Rectal smooth muscle tissue (tissue), 1 donor: ENCODE measurements at regions not wholly inside any gene's neighbourhood (a gene's known extent, or its start where the extent isn't known, plus 50 kb on each side); places are given as distances from the start of the nearest gene placed in this dataset.

Experiments used
- H3K27ac ChIP-seq: one replicate; pipeline ENCODE4 v1.7.0; 2013; ENCODE audit warnings: low read depth, low read length, inconsistent platforms
- H3K27me3 ChIP-seq: one replicate; pipeline ENCODE4 v1.7.0; 2013; ENCODE audit warnings: low read length; ENCODE audit not compliant: control insufficient read depth, insufficient read depth
- H3K36me3 ChIP-seq: one replicate; pipeline ENCODE4 v1.7.0; 2013; ENCODE audit warnings: low read length; ENCODE audit not compliant: control insufficient read depth, insufficient read depth
- H3K4me1 ChIP-seq: one replicate; pipeline ENCODE4 v1.7.0; 2013; ENCODE audit warnings: low read length; ENCODE audit not compliant: control insufficient read depth, insufficient read depth
- H3K4me3 ChIP-seq: one replicate; pipeline ENCODE4 v1.7.0; 2013; ENCODE audit warnings: low read length
- H3K9ac ChIP-seq: one replicate; pipeline ENCODE4 v1.7.0; 2013; ENCODE audit warnings: low read length

DNA sequence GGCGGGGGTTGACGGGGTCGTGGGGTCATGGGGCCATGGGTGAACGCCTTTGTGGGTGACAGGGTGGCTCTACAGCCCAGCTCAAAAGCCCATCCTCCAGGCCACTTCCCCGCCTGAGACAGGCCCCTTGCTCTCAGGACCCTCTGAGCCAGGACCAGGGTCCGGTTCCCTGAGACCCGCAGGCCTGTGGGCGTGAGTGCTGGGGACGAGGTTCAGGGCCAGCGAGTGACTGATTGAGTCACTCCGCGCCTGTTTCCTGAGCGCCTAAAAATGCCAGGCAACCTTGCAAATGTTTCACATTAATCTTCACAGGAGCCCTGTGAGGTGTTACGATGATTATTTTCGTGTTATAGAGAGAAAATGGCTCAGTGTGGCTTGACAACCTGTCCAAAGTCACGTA is 97.8 kb downstream of the ZNF674 start:
- H3K9ac ChIP-seq = peak overlapping the region; percentile 53
- no peaks in the 10 kb centered on the region for H3K36me3 ChIP-seq
- no peaks in the 10 kb centered on the region for H3K4me1 ChIP-seq
- no peaks in the 10 kb centered on the region for H3K27me3 ChIP-seq
- H3K27ac ChIP-seq = peak overlapping the region; percentile 81
- peak overlapping the region; percentile 68 for H3K4me3 ChIP-seq

DNA sequence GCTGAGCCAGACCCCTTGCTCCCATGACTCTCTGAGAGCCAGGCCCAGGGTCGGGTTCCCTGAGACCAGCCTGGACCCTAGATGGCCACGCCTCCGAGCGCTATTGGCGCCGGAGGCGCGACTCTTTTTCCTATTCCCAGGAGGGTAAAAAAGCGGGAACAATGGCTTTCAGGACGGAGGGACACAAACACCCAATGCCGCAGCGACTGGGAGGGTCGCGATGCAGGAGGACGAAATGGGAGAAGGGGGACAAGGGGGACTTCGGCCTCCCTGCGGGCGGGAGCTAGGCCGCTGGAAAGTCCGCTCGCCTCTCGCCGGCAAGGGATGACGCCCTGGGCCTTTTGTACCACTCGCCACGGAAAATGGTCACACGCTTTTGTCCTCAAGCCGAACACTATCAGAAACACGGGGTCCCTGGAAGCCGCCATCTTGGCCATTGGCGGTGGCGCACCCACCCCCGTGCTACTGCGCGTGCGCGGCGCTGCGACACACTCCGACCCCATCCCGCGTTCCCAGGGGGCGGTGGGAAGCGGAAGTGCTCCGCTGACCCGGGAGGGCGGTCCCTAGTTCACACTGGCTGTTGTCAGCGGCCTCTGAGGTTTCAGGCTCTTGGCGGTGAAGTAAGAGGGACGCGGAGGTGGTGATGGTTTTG is 98.4 kb downstream of the ZNF674 start:
- peak overlapping the region; percentile 75 for H3K9ac ChIP-seq
- H3K27ac ChIP-seq = peak overlapping the region; percentile 81
- H3K4me3 ChIP-seq = peak overlapping the region; percentile 85
- H3K4me1 ChIP-seq = no peaks in the 10 kb centered on the region
- no peaks in the 10 kb centered on the region for H3K27me3 ChIP-seq
- no peaks in the 10 kb centered on the region for H3K36me3 ChIP-seq

DNA sequence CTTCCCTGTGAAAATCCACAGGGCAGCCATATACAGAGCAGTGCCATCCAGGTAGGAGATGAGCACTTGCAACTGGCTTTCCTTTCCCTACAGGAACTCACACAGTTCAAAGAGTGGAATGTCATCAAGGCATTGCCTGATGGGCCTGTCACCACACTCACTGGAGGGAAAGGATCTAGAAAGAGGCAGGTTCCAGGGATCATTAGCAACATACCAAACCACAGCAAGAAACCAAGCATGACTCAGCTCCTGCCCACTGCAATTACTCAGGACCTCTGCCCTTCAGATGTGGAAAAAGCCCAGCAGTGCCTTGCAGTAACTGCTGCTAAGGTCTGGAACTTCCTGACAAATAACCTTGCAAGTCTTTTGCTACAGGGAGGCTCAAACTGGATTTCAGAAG is 101.2 kb downstream of the ZNF674 start:
- Histone ChIP-seq H3K36me3 (no peaks in the 10 kb centered on the region), H3K9ac (no peak overlapping the region), H3K27ac (no peak overlapping the region), H3K4me1 (no peaks in the 10 kb centered on the region), H3K4me3 (no peak overlapping the region), H3K27me3 (no peaks in the 10 kb centered on the region)

DNA sequence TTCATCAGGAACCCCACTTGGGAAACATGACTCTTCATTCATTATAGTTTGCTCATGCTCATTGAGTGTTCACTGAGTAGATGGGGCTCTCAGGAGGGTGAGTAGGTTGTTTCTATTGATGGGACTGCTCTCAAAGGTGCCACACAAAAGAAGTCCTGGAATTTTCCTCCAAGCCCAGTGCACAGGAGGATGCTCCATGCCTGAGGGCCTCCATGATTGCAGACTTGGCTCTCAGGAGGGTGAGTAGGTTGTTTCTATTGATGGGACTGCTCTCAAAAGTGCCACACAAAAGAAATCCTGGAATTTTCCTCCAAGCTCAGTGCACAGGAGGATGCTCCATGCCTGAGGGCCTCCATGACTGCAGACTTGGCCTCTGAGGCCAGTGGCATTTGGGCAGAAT is 108.5 kb downstream of the ZNF674 start:
- Histone ChIP-seq H3K36me3 (no peaks in the 10 kb centered on the region), H3K27me3 (peaks cover 2% of the 10 kb centered on the region), H3K9ac (no peak overlapping the region), H3K4me1 (no peaks in the 10 kb centered on the region), H3K4me3 (no peak overlapping the region), H3K27ac (no peak overlapping the region)

DNA sequence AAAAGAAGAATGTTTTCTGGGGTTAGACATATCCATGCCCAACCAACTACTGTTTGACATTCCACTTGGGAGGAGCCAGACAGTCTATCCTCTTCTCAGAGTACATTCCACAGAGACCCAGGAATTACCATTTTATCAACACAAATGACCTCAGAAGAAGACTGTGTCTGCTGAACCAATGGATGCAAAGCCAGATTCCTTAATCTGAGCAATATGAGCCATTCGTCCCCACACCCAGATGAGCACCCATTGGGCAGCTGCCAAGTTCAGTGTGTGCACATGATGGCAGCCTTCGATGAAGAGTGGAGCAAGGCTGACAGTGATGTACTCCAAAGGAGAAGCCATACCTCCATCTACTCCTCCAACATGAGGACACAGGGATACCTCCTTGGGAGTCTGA is 111.3 kb downstream of the ZNF674 start:
- Histone ChIP-seq H3K9ac (no peak overlapping the region), H3K4me3 (no peak overlapping the region), H3K36me3 (no peaks in the 10 kb centered on the region), H3K4me1 (no peaks in the 10 kb centered on the region), H3K27ac (no peak overlapping the region), H3K27me3 (peaks cover 2% of the 10 kb centered on the region)

DNA sequence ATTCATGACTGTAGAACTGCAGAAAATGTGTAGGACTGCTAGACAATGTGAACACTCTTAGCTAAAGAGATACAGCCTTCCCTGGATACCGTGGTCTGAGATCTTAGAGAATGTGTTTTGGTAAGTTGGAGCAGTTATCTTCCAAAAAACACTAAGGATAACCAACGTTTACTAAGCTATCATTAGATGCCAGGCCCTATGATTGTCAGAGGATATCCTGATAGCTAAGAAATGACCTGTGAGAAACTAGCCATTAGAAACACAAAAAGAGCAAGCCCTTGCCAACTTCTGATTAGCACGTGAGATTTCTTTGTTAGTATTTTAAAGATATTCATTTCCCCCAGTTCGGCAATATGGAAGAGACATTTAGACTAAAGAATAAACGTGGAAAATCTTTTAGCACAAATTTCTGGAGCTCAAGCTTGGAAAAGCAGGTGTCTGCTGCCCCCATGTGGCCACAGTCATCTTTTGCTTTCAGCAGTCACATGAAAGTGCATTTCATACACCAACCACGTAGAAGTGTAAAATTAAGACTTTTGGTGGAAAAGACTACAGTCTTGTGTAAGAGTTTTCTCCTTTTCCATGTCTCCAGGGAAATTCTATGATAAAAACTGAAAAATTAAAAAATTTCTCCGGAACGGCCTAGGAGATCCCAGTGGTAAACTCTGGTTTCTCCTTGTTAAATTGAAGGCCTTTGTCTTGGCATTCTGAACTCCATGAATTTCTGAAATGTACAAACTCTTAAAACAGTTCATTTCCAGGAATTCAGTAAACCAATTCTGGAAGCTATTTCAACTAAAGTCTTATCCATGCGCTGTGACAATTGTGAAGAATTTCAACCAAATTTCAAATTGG is 136.4 kb downstream of the ZNF674 start:
- Histone ChIP-seq H3K27ac (no peak overlapping the region), H3K9ac (no peak overlapping the region), H3K36me3 (no peaks in the 10 kb centered on the region), H3K27me3 (no peaks in the 10 kb centered on the region), H3K4me1 (no peaks in the 10 kb centered on the region), H3K4me3 (no peak overlapping the region)

DNA sequence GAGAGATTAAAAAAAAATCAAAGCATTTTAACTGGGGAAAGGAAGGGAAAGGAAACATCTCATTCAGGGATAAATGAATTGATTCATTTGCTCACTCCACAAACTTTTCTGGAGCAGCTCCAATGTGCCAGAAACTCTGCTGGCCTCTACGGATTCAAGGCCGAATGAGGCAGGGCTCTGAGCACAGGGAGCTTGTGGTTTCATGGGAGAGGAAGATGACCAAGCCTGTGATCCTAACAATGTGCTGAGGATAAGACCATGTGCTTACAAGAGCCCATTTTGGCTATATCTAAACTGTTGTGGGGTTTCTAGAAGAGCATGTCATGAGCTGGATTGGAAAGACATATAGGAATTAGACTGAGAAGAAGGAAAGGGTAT is 137.5 kb downstream of the ZNF674 start:
- Histone ChIP-seq H3K4me1 (no peaks in the 10 kb centered on the region), H3K4me3 (no peak overlapping the region), H3K9ac (no peak overlapping the region), H3K36me3 (no peaks in the 10 kb centered on the region), H3K27me3 (no peaks in the 10 kb centered on the region), H3K27ac (no peak overlapping the region)

- Histone ChIP-seq H3K27me3 (no peaks in the 10 kb centered on the region), H3K4me3 (no peak overlapping the region), H3K9ac (no peak overlapping the region), H3K36me3 (no peaks in the 10 kb centered on the region), H3K27ac (no peak overlapping the region), H3K4me1 (no peaks in the 10 kb centered on the region)
These were observed 138.0 kb downstream of the ZNF674 start for GRCh38 chrX:46407036-46407752.

- Histone ChIP-seq H3K4me3 (no peak overlapping the region), H3K27ac (no peak overlapping the region), H3K4me1 (no peaks in the 10 kb centered on the region), H3K36me3 (no peaks in the 10 kb centered on the region), H3K9ac (no peak overlapping the region), H3K27me3 (no peaks in the 10 kb centered on the region)
These were observed 140.4 kb downstream of the ZNF674 start for GRCh38 chrX:46404774-46405173.

- no peak overlapping the region for H3K27ac ChIP-seq
- no peak overlapping the region for H3K9ac ChIP-seq
- H3K4me3 ChIP-seq = no peak overlapping the region
- H3K36me3 ChIP-seq = no peaks in the 10 kb centered on the region
- H3K4me1 ChIP-seq = no peaks in the 10 kb centered on the region
- H3K27me3 ChIP-seq = no peaks in the 10 kb centered on the region
These were observed 144.4 kb downstream of the ZNF674 start for GRCh38 chrX:46400530-46401443.

DNA sequence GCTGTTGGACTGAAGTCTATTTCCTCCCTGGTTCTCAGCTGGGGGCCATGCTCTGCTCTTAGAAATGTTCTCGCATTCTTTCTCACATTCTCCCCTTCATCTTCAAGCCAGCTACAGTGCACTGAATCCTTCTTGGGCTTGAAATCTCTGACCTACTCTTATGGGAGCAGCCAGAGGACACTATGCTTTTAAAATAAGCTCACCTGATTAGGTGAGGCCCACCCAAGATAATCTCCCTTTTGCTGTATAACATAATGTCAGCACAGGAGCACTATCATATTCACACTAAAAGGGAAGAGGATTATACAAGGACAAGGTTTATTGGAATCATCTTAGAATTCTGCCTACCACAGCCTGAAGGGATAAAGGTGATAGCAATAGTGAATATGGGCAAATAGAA is 146.3 kb downstream of the ZNF674 start:
- no peak overlapping the region for H3K9ac ChIP-seq
- H3K4me3 ChIP-seq = no peak overlapping the region
- no peaks in the 10 kb centered on the region for H3K27me3 ChIP-seq
- no peaks in the 10 kb centered on the region for H3K4me1 ChIP-seq
- no peak overlapping the region for H3K27ac ChIP-seq
- H3K36me3 ChIP-seq = no peaks in the 10 kb centered on the region

GRCh38 chrX:46398126-46398525 is 147.1 kb downstream of the ZNF674 start:
- Histone ChIP-seq H3K27me3 (no peaks in the 10 kb centered on the region), H3K9ac (no peak overlapping the region), H3K36me3 (no peaks in the 10 kb centered on the region), H3K4me3 (no peak overlapping the region), H3K27ac (no peak overlapping the region), H3K4me1 (no peaks in the 10 kb centered on the region)
